ENCODE measurements at regions not wholly inside any gene's neighbourhood (a gene's known extent, or its start where the extent isn't known, plus 50 kb on each side); places are given as distances from the start of the nearest gene placed in this dataset.

DNA sequence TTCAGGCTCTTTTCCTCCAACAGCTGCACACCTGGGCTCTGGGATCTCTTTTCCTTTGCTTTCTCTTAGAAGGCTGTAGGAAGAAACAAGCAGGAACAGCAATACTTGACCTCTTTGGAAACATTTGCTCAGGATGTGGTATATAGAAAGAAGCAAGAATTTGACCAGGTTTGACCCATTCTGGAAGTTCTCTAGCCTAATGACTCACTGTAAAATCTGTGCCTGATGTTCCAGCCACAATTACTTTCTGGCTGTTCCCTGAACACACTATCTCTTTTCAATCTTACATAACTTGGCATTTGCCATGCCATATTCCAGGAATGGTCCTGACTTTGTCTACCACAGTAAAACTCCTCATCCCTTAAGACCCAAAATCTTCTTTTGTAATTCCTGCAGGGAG is 419.9 kb upstream of the DAB1 start:
- Mint-ChIP-seq H3K27ac (no peak overlapping the region), H3K4me1 (ENCODE audit: low read depth) (no peaks in the 10 kb centered on the region), H3K9me3 (peaks cover 15% of the 10 kb centered on the region), H3K27me3 (peaks cover 12% of the 10 kb centered on the region), H3K36me3 (ENCODE audit: low read depth) (no peaks in the 10 kb centered on the region), H3K4me3 (no peak overlapping the region)

DNA sequence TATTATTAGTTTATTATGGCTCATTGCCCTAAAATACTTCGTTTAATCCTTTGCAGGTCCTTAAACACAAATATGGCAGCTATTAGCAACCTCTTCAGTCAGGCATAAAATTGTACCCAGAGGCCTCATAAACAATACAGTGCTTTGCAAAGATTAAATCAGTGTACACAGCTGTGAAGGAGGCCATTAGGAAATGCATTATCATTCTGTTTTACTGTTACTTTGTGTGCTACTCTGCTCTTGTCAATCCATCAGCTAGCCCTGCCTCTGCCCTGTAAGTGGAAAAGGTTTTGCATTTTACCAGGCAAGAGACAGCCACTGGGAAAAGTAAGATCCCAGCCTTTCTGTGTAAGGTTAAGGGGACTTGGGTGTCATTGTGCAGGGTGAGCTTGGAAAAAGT is 415.7 kb upstream of the DAB1 start:
- H3K36me3 Mint-ChIP-seq (ENCODE audit: low read depth), result no peaks in the 10 kb centered on the region
- H3K27ac Mint-ChIP-seq, result no peak overlapping the region
- no peaks in the 10 kb centered on the region for H3K4me1 Mint-ChIP-seq (ENCODE audit: low read depth)
- H3K9me3 Mint-ChIP-seq, result peaks cover 15% of the 10 kb centered on the region
- no peak overlapping the region for H3K4me3 Mint-ChIP-seq
- H3K27me3 Mint-ChIP-seq, result peaks cover 5% of the 10 kb centered on the region

- no peak overlapping the region for H3K4me3 Mint-ChIP-seq
- no peaks in the 10 kb centered on the region for H3K36me3 Mint-ChIP-seq (ENCODE audit: low read depth)
- peaks cover 5% of the 10 kb centered on the region for H3K27me3 Mint-ChIP-seq
- H3K27ac Mint-ChIP-seq, result no peak overlapping the region
- peaks cover 15% of the 10 kb centered on the region for H3K9me3 Mint-ChIP-seq
- no peaks in the 10 kb centered on the region for H3K4me1 Mint-ChIP-seq (ENCODE audit: low read depth)
Measured at GRCh38 chr1:57839067-57839466, 415.2 kb upstream of the DAB1 start.

- H3K36me3 Mint-ChIP-seq (ENCODE audit: low read depth), result no peaks in the 10 kb centered on the region
- peaks cover 10% of the 10 kb centered on the region for H3K9me3 Mint-ChIP-seq
- H3K4me1 Mint-ChIP-seq (ENCODE audit: low read depth), result no peaks in the 10 kb centered on the region
- H3K27me3 Mint-ChIP-seq, result peaks cover 5% of the 10 kb centered on the region
- no peak overlapping the region for H3K27ac Mint-ChIP-seq
- H3K4me3 Mint-ChIP-seq, result no peak overlapping the region
Measured at GRCh38 chr1:57835620-57836019, 411.8 kb upstream of the DAB1 start.

DNA sequence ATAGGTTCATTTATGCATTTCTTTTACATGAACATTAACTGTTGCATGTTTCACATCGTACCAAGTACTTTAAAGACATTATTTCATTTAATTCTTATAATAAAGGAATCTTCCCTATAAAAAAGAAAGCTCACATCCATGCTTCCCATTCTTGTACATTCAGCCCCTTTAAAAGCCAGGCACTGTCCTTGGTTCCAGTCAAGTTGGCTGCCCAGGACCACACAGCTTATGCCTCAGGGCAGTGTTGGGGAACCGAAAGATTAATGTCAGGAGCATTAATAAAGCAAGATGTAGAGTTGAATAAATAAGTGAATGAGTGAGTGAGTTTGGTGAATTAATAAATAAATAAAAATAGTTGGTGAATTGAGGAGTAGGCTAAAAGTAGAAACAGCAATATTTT is 409.4 kb upstream of the DAB1 start:
- Mint-ChIP-seq H3K27me3 (peaks cover 5% of the 10 kb centered on the region), H3K9me3 (peaks cover 7% of the 10 kb centered on the region), H3K4me1 (ENCODE audit: low read depth) (no peaks in the 10 kb centered on the region), H3K27ac (no peak overlapping the region), H3K4me3 (no peak overlapping the region), H3K36me3 (ENCODE audit: low read depth) (no peaks in the 10 kb centered on the region)

DNA sequence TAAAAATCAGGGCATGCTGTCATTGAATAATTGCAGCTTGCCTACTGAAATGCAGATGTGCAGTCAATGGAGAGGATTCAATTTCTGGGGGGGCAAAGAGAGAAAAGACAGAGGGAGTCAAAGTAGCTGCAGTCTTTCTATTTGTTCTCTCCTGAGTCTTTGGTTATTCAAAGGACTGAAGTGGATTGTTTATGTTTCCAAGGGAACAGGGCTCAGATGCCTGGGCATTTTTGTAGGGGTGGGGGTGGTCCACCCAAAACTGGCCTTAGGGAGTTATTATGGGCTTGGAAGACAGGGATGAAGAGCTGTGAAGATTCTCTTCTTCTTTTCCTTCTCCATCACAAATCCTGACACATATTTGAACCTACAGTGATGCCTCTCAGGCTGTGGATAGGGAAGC is 408.8 kb upstream of the DAB1 start:
- Mint-ChIP-seq H3K36me3 (ENCODE audit: low read depth) (no peaks in the 10 kb centered on the region), H3K4me3 (no peak overlapping the region), H3K27ac (no peak overlapping the region), H3K27me3 (peaks cover 5% of the 10 kb centered on the region), H3K4me1 (ENCODE audit: low read depth) (no peaks in the 10 kb centered on the region), H3K9me3 (peaks cover 7% of the 10 kb centered on the region)

DNA sequence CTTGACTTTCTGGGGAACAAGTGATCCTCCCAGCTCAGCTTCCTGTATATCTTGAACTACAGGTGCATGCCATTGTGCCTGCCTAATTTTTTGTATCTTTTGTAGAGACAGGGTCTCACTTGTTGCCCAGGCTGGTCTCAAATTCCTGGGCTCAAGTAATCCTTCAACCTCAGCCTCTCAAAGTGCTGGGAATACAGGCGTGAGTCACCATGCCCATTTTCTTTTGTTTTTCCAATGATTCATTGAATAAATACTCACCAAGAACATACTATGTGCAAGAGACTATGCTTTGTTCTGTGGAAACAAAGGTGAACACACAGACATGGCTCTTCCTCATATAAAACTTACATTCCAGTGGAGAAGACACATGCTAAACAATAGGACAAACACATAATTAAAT is 407.8 kb upstream of the DAB1 start:
- no peaks in the 10 kb centered on the region for H3K36me3 Mint-ChIP-seq (ENCODE audit: low read depth)
- H3K27ac Mint-ChIP-seq, result no peak overlapping the region
- H3K4me1 Mint-ChIP-seq (ENCODE audit: low read depth), result no peaks in the 10 kb centered on the region
- H3K9me3 Mint-ChIP-seq, result peaks cover 7% of the 10 kb centered on the region
- H3K27me3 Mint-ChIP-seq, result no peaks in the 10 kb centered on the region
- no peak overlapping the region for H3K4me3 Mint-ChIP-seq

DNA sequence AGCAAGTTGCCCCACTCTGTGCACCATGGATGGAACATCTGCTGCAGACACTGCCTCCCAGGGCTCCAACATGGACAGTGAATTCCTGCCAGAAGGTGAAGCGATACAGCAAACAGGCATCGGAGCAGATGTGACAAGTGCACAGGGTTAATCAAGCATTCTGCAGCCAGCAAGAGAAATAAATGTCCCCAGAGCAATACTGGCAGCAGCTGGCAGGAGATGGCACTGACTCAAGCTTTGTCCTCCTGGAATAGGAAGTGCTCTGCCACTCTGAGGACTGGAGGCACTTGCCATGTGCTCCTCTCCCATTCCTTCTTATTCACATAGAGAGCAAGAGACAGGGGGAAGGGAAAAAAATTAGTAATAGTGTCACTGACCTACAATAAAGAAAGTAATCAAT is 402.7 kb upstream of the DAB1 start:
- Mint-ChIP-seq H3K27me3 (no peaks in the 10 kb centered on the region), H3K4me1 (ENCODE audit: low read depth) (no peaks in the 10 kb centered on the region), H3K4me3 (no peak overlapping the region), H3K27ac (no peak overlapping the region), H3K9me3 (peaks cover 7% of the 10 kb centered on the region), H3K36me3 (ENCODE audit: low read depth) (no peaks in the 10 kb centered on the region)

DNA sequence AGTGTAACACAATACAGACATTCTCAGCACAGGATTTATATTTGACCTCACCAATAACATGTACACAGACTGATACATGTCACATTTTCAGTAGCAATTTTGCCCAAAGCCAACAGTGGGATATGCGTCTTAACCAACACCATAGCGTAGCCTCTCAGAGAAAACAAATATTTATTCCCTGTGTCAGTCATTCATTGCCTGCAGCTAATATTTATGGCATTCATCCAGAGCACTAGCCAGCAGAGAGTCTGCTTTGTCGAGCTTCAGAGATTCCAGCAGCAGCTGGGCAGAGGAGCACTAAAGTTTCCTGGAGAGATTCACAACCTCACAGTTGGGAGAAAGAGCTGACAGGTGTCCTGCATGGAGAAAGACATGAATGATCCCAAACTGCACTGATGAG is 400.7 kb upstream of the DAB1 start:
- no peak overlapping the region for H3K27ac Mint-ChIP-seq
- H3K27me3 Mint-ChIP-seq, result no peaks in the 10 kb centered on the region
- no peaks in the 10 kb centered on the region for H3K4me1 Mint-ChIP-seq (ENCODE audit: low read depth)
- H3K9me3 Mint-ChIP-seq, result no peaks in the 10 kb centered on the region
- H3K4me3 Mint-ChIP-seq, result no peak overlapping the region
- no peaks in the 10 kb centered on the region for H3K36me3 Mint-ChIP-seq (ENCODE audit: low read depth)

DNA sequence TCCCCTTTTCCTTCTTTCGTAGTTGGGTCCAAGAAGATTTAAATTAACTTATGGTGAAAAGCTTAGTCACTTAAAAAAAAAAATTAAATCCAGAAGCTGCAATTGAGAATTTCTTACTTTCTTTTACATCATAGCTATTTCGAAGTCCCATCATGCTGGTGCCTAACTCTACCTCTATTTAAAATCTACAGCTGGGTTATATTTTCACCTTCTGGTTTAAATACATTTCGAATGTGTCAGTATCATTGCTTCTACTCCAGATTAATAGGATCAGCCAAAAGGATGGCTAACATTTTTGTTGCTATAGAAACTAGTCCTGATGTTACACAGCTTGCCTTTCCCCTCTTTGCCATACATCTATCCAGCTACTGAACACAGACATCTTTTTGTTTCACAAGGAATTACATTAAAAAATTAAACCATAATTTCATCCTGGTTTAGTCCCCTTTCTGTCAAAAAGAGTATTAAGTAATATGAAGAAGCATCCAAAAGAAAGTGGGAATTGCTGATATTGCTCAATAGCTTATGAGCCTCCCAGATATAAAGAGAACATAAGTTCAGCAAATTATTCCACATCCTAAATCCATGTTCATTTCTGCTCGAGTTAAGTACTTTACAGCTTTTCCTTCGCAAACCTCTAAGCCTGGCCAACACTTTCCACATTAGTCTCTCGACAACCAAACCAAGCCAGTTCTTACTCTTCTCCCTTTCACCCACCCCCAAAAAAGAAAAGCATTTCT is 396.7 kb upstream of the DAB1 start:
- Mint-ChIP-seq H3K4me1 (ENCODE audit: low read depth) (no peaks in the 10 kb centered on the region), H3K36me3 (ENCODE audit: low read depth) (no peaks in the 10 kb centered on the region), H3K27ac (no peak overlapping the region), H3K4me3 (no peak overlapping the region), H3K9me3 (no peaks in the 10 kb centered on the region), H3K27me3 (no peaks in the 10 kb centered on the region)

DNA sequence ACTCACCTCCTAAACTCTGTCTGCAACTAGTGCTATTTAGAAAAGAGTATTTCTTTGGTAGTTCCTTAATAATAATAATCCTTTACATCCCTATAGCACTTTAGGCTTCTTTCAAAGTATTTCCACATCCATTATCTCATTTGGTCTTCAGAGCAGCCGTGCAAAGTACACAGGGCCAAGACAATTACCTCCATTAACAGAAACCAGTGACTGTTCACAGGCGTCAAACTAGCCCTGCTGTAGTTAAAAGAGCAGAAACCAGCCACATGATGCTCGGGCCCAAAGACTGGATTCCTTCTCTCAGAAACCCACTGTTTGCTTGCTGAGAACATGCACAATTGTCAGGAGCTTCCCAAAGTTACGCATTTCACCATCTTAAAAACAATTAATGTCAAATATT is 396.0 kb upstream of the DAB1 start:
- no peaks in the 10 kb centered on the region for H3K9me3 Mint-ChIP-seq
- no peak overlapping the region for H3K27ac Mint-ChIP-seq
- no peak overlapping the region for H3K4me3 Mint-ChIP-seq
- no peaks in the 10 kb centered on the region for H3K27me3 Mint-ChIP-seq
- H3K4me1 Mint-ChIP-seq (ENCODE audit: low read depth), result no peaks in the 10 kb centered on the region
- H3K36me3 Mint-ChIP-seq (ENCODE audit: low read depth), result no peaks in the 10 kb centered on the region

DNA sequence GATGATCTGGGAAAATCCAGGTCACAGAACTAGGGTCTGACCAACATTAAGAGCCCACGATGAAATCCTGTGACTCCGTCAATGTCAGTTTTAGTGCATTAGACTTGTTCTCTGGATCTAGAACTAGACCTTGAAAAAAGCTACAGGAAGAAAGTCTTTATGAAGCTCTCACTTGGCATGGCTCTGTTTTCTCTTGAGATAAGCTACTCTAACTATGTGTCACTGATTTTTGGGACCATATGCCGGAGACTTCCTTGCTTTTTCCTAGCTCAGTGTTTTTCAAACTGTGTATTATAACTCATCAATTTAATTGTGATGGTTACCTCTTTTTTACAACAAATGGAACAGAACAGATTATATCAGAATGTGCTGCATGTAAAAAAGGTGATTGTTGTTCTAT is 379.7 kb upstream of the DAB1 start:
- Mint-ChIP-seq H3K4me1 (ENCODE audit: low read depth) (no peaks in the 10 kb centered on the region), H3K9me3 (no peaks in the 10 kb centered on the region), H3K36me3 (ENCODE audit: low read depth) (no peaks in the 10 kb centered on the region), H3K27me3 (no peaks in the 10 kb centered on the region), H3K4me3 (no peak overlapping the region), H3K27ac (no peak overlapping the region)

DNA sequence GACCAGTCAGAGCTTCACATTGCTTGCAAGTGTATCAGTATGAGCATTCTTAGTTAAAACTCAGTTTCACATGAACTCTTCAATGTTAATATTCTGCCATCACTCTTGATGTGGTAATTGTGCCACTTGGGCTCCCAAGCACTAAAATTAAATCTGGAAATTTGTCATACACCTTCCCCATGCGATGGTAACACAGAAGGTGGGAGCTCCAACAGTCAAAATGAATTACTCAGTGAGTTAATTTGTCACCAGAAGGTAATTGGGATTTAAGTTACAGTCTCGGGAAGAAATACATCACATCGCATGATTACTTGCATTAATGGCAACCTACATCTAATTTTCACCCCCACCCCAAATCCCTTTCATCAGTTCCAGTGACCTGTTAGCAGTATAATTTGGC is 376.5 kb upstream of the DAB1 start:
- no peak overlapping the region for H3K27ac Mint-ChIP-seq

GRCh38 chr1:57799490-57800115 is 375.7 kb upstream of the DAB1 start:
- Mint-ChIP-seq H3K36me3 (ENCODE audit: low read depth) (no peaks in the 10 kb centered on the region), H3K9me3 (no peaks in the 10 kb centered on the region), H3K4me3 (no peak overlapping the region), H3K27me3 (no peaks in the 10 kb centered on the region), H3K4me1 (ENCODE audit: low read depth) (no peaks in the 10 kb centered on the region), H3K27ac (no peak overlapping the region)

More for the DNA sequence above, 376.5 kb upstream of the DAB1 start:
- Mint-ChIP-seq H3K36me3 (ENCODE audit: low read depth) (no peaks in the 10 kb centered on the region), H3K27me3 (no peaks in the 10 kb centered on the region), H3K4me1 (ENCODE audit: low read depth) (no peaks in the 10 kb centered on the region), H3K9me3 (no peaks in the 10 kb centered on the region), H3K4me3 (no peak overlapping the region)

GRCh38 chr1:57798543-57798942 is 374.7 kb upstream of the DAB1 start:
- Mint-ChIP-seq H3K36me3 (ENCODE audit: low read depth) (no peaks in the 10 kb centered on the region), H3K9me3 (no peaks in the 10 kb centered on the region), H3K4me3 (no peak overlapping the region), H3K27me3 (no peaks in the 10 kb centered on the region), H3K27ac (no peak overlapping the region), H3K4me1 (ENCODE audit: low read depth) (no peaks in the 10 kb centered on the region)

GRCh38 chr1:57797084-57797483 is 373.2 kb upstream of the DAB1 start:
- Mint-ChIP-seq H3K27me3 (no peaks in the 10 kb centered on the region), H3K4me1 (ENCODE audit: low read depth) (no peaks in the 10 kb centered on the region), H3K36me3 (ENCODE audit: low read depth) (no peaks in the 10 kb centered on the region), H3K4me3 (no peak overlapping the region), H3K27ac (no peak overlapping the region), H3K9me3 (no peaks in the 10 kb centered on the region)
